Sigmoid colon (tissue), 6 donors: ENCODE measurements at regions not wholly inside any gene's neighbourhood (a gene's known extent, or its start where the extent isn't known, plus 50 kb on each side); places are given as distances from the start of the nearest gene placed in this dataset.

Source experiments
- DNase-seq: peaks from one replicate; pipeline ENCODE4 v3.0.0-alpha.2; 2019
- H3K27ac ChIP-seq, 4 donors: fragments of 200-600 bp; sonication (generic); one replicate each; pipeline ENCODE4 v1.5.1; 2016 to 2019; ENCODE audit warnings: mild to moderate bottlenecking in 1 of 4
- H3K27me3 ChIP-seq, 3 donors: fragments of 200-600 bp; sonication (generic); one replicate each; pipeline ENCODE4 v1.5.1; 2019; ENCODE audit warnings: mild to moderate bottlenecking in 1 of 3
- H3K36me3 ChIP-seq, 4 donors: fragments of 200-600 bp; sonication (generic); one replicate each; pipeline ENCODE4 v1.5.1; 2016 to 2019
- H3K4me1 ChIP-seq, 4 donors: fragments of 200-600 bp; sonication (generic); one replicate each; pipeline ENCODE4 v1.5.1; 2017 to 2019
- H3K4me3 ChIP-seq, 4 donors: fragments of 200-600 bp; sonication (generic); one replicate each; pipeline ENCODE4 v1.5.1; 2017 to 2019; ENCODE audit warnings: mild to moderate bottlenecking in 2 of 4, moderate library complexity in 1 of 4
- H3K9me3 ChIP-seq, 4 donors: fragments of 200-600 bp in 3 of 4; sonication (generic) in 3 of 4; one replicate each; pipeline versions ENCODE4 v1.5.1 to v1.6.1; 2013 to 2019
- CTCF ChIP-seq, 4 experiments: fragments of 450-650 bp in 3 of 4; fragments of 200-600 bp in 1 of 4; IDR thresholded peaks; one replicate each; pipeline ENCODE4 v1.5.1; 2016 to 2019; ENCODE audit warnings: antibody characterized with exemption in 4 of 4, mild to moderate bottlenecking in 3 of 4, moderate library complexity in 2 of 4
- EP300 ChIP-seq, 4 donors: sonication (generic); formaldehyde crosslinking; IDR thresholded peaks; one replicate each; pipeline ENCODE4 v1.6.1; 2017; ENCODE audit warnings: antibody characterized with exemption in 4 of 4
- POLR2A ChIP-seq, 2 donors: fragments of 450-650 bp; IDR thresholded peaks; one replicate each; pipeline ENCODE4 v1.6.1; 2016; ENCODE audit warnings: antibody characterized with exemption in 2 of 2, mild to moderate bottlenecking in 2 of 2, moderate library complexity in 2 of 2
- POLR2AphosphoS5 ChIP-seq, 4 donors: sonication (generic); formaldehyde crosslinking; IDR thresholded peaks; one replicate each; pipeline ENCODE4 v1.6.1; 2017; ENCODE audit warnings: antibody characterized with exemption in 4 of 4
- WGBS, 2 donors: extraction: QIAGEN DNeasy Blood & Tissue Kit; methylation state at CpG; one replicate each; pipeline ENCODE4 v1.1.7; 2013; 5-methylcytosine and 5-hydroxymethylcytosine counted together
- intact Hi-C: fragments of 100-400 bp; cut with DNase I; formaldehyde crosslinking; loops from one replicate; pipeline ENCODE4 v1.15.1; 2023
- donor health status: healthy with polysubstance abuse.
- donor health status: healthy.

GRCh38 chr6:21413428-21413827 lies 180.1 kb upstream of the SOX4 start:
- no peak overlapping the region for H3K4me3 ChIP-seq
- TF ChIP-seq POLR2A (IDR thresholded peaks at IDR 0.05) (no peak), POLR2AphosphoS5 (IDR thresholded peaks at IDR 0.05) (no peak), CTCF (IDR thresholded peaks at IDR 0.05) (no peak), EP300 (IDR thresholded peaks at IDR 0.05) (no peak)
- no peak overlapping the region for H3K27ac ChIP-seq
- no peaks in the 10 kb centered on the region for H3K27me3 ChIP-seq
- WGBS, 2 donors = 90 to 95% methylated on average over 1 of the region's 1 CpG
- H3K9me3 ChIP-seq = no peaks in the 10 kb centered on the region
- no peak for DNase-seq
- no peaks in the 10 kb centered on the region for H3K4me1 ChIP-seq
- intact Hi-C loops = no loop called here
- H3K36me3 ChIP-seq = no peaks in the 10 kb centered on the region

GRCh38 chr6:21414065-21414464 lies 179.5 kb upstream of the SOX4 start:
- intact Hi-C loops = no loop called here
- Histone ChIP-seq H3K4me3 (no peak overlapping the region), H3K9me3 (no peaks in the 10 kb centered on the region), H3K4me1 (no peaks in the 10 kb centered on the region), H3K36me3 (no peaks in the 10 kb centered on the region), H3K27ac (no peak overlapping the region), H3K27me3 (no peaks in the 10 kb centered on the region)
- no peak for DNase-seq
- WGBS, 2 donors = 78 to 79% methylated on average over 5 of the region's 5 CpGs
- no peak for TF ChIP-seq CTCF (IDR thresholded peaks at IDR 0.05)
- TF ChIP-seq POLR2A (IDR thresholded peaks at IDR 0.05) = no peak
- TF ChIP-seq EP300 (IDR thresholded peaks at IDR 0.05) = no peak
- TF ChIP-seq POLR2AphosphoS5 (IDR thresholded peaks at IDR 0.05) = no peak

GRCh38 chr6:21420146-21420878 lies 173.2 kb upstream of the SOX4 start:
- no peak overlapping the region for H3K4me3 ChIP-seq
- intact Hi-C loops = no loop called here
- DNase-seq = no peak
- H3K27ac ChIP-seq = no peak overlapping the region
- H3K9me3 ChIP-seq = no peaks in the 10 kb centered on the region
- H3K27me3 ChIP-seq = no peaks in the 10 kb centered on the region
- H3K4me1 ChIP-seq = no peaks in the 10 kb centered on the region
- TF ChIP-seq POLR2AphosphoS5 (IDR thresholded peaks at IDR 0.05) (no peak), POLR2A (IDR thresholded peaks at IDR 0.05) (no peak), EP300 (IDR thresholded peaks at IDR 0.05) (no peak), CTCF (IDR thresholded peaks at IDR 0.05) (no peak)
- 90 to 94% methylated on average over 3 of the region's 3 CpGs for WGBS, 2 donors
- H3K36me3 ChIP-seq = no peaks in the 10 kb centered on the region

- no peak for DNase-seq
- TF ChIP-seq POLR2A (IDR thresholded peaks at IDR 0.05) (no peak), CTCF (IDR thresholded peaks at IDR 0.05) (no peak), POLR2AphosphoS5 (IDR thresholded peaks at IDR 0.05) (no peak), EP300 (IDR thresholded peaks at IDR 0.05) (no peak)
- H3K36me3 ChIP-seq = no peaks in the 10 kb centered on the region
- no peak overlapping the region for H3K27ac ChIP-seq
- H3K4me3 ChIP-seq = no peak overlapping the region
- no peaks in the 10 kb centered on the region for H3K4me1 ChIP-seq
- H3K9me3 ChIP-seq = no peaks in the 10 kb centered on the region
- intact Hi-C loops = no loop called here
- WGBS, 2 donors = 42 to 84% methylated on average over 6 of the region's 6 CpGs
- no peaks in the 10 kb centered on the region for H3K27me3 ChIP-seq
Measured at GRCh38 chr6:21420926-21421325, 172.6 kb upstream of the SOX4 start.
